NCI-H446 treated with DMSO at 0.1 percent for 48 hours (cell line): ENCODE measurements at regions not wholly inside any gene's neighbourhood (a gene's known extent, or its start where the extent isn't known, plus 50 kb on each side); places are given as distances from the start of the nearest gene placed in this dataset.
A peak's percentile ranks its signal among the peaks of the same experiment; 100 is the strongest.

Experiments
- DNase-seq: peaks from one replicate; lab custom pipeline; 2025; lab: John Stamatoyannopoulos, UW

- DNase-seq: no peak
These were observed 161.7 kb upstream of the UBE2E1 start for GRCh38 chr3:23644099-23644498.

GRCh38 chr3:23644676-23645075 is 161.1 kb upstream of the UBE2E1 start:
- DNase-seq: no peak

GRCh38 chr3:23645533-23646183 is 160.1 kb upstream of the UBE2E1 start:
- no peak for DNase-seq

- no peak for DNase-seq
These were observed 159.4 kb upstream of the UBE2E1 start for GRCh38 chr3:23646184-23646920.

GRCh38 chr3:23647706-23648258 is 158.0 kb upstream of the UBE2E1 start:
- no peak for DNase-seq

GRCh38 chr3:23648326-23648995 is 157.3 kb upstream of the UBE2E1 start:
- peak; percentile 39 for DNase-seq

GRCh38 chr3:23648996-23649395 is 156.8 kb upstream of the UBE2E1 start:
- no peak for DNase-seq

- DNase-seq: peak; percentile 12
These were observed 156.3 kb upstream of the UBE2E1 start for GRCh38 chr3:23649448-23649847.

GRCh38 chr3:23650371-23651140 is 155.2 kb upstream of the UBE2E1 start:
- DNase-seq: no peak

- no peak for DNase-seq
These were observed 151.9 kb upstream of the UBE2E1 start for GRCh38 chr3:23653647-23654525.

- DNase-seq: no peak
These were observed 151.2 kb upstream of the UBE2E1 start for GRCh38 chr3:23654571-23654970.

GRCh38 chr3:23655749-23656148 is 150.0 kb upstream of the UBE2E1 start:
- no peak for DNase-seq

GRCh38 chr3:23656199-23656598 is 149.6 kb upstream of the UBE2E1 start:
- DNase-seq: no peak

GRCh38 chr3:23656821-23657220 is 148.9 kb upstream of the UBE2E1 start:
- no peak for DNase-seq

- no peak for DNase-seq
These were observed 148.1 kb upstream of the UBE2E1 start for GRCh38 chr3:23657647-23658046.

- DNase-seq: no peak
These were observed 146.5 kb upstream of the UBE2E1 start for GRCh38 chr3:23659274-23659673.

- no peak for DNase-seq
These were observed 145.8 kb upstream of the UBE2E1 start for GRCh38 chr3:23659840-23660430.

GRCh38 chr3:23662079-23662617 is 143.6 kb upstream of the UBE2E1 start:
- no peak for DNase-seq

GRCh38 chr3:23663246-23663645 is 142.5 kb upstream of the UBE2E1 start:
- DNase-seq: peak; percentile 28

- DNase-seq: peak; percentile 68
These were observed 142.0 kb upstream of the UBE2E1 start for GRCh38 chr3:23663661-23664186.
